HS-27A (cell line): ENCODE measurements at regions not wholly inside any gene's neighbourhood (a gene's known extent, or its start where the extent isn't known, plus 50 kb on each side); places are given as distances from the start of the nearest gene placed in this dataset.
"Not testable (repeated sequence)": the region's sequence is repeated elsewhere in the genome, so short reads cannot be mapped to it uniquely, and the experiment has no call there.

ENCODE experiments used
- DNase-seq: peaks from one replicate; pipeline ENCODE4 v3.0.0-alpha.2; 2012; ENCODE audit warnings: low read depth, missing footprints

DNA sequence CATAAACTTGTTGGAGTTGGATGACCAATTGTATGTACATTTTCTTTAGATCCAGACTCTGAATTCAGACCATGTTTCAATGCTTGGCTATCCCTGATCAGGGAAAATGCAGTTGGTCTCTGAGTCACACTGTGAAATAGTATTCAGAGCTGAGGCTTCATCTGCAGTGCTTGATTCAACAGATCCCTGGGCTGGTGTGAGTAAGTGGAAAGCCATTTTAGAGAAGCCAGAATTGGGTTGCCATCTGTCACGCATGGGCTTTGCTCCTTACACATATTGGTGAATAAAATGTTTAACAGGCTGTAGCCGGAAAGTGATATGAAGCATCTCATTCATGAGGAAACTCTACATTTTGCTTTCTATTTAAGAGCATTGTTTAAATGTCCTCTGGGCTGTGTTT lies 50.0 kb upstream of the ACYP2 start:
- DNase-seq, result peak; percentile 65

DNA sequence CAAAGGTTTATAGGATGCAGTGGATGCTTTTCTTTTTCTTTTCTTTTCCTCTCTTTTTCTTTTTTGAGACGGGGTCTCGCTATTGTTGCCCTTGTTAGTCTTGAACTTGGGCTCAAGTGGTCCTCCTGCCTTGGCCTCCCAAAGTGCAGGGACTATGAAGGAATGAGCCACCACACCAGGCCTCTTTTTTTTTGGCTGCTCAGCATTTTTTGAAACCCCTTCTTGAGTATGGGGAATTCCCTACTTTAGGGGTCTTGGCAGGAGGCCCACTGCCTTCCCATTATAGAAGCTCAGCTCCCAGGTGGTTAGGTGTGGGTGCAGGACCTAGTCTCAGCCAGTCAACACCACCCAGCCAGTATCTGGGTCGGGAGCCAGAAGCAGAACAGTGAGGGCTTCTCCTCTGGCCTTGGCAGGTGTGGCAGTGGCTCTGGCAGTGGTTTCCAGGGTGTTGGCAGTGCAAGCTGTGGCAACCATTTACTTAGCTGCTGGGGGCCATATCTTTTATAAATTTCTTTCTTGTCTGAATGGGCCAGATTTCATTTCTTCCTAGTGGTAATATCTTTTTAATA lies 51.4 kb upstream of the ACYP2 start:
- no peak for DNase-seq

DNA sequence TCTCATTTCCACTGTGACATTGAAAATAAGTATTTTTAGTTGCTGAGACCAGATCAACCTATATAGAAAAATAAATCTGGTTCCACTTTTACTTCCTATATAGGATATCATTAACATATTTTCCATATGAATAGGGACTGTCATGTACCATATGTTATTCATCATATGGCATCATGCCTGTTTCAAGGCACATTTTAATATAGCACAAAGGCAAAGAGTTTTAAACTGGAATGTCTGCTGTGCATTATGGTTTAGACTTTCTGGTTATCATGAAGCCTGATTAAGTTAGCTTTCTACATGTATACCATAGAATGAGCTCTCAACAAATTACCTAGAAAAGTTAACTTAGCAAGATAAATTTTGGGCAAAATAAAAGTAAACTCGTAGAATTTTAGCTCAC lies 53.0 kb upstream of the ACYP2 start:
- no peak for DNase-seq

DNA sequence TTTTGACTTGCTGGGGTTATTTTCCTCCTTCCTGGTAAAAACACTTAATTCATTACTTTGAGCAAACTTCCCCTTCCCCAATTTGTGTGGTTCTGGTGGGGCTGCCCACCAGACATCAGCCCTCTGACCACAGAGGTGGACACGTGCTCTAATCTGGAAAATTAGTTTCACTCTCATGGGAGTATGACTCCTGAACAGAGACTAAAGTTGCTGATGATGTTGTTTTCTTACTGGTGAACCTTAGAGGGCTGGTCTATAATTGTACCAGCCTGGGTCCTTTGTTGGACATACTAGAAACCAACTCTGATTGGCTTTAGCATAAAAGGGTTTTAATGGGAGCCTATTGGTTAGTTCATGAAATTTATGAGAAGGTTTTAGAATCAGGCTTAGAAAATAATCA lies 54.1 kb upstream of the ACYP2 start:
- DNase-seq, result no peak

- DNase-seq, result no peak
Observed at GRCh38 chr2:54059986-54060385, 55.4 kb upstream of the ACYP2 start.

- no peak for DNase-seq
Observed at GRCh38 chr2:54059504-54059903, 55.9 kb upstream of the ACYP2 start.

DNA sequence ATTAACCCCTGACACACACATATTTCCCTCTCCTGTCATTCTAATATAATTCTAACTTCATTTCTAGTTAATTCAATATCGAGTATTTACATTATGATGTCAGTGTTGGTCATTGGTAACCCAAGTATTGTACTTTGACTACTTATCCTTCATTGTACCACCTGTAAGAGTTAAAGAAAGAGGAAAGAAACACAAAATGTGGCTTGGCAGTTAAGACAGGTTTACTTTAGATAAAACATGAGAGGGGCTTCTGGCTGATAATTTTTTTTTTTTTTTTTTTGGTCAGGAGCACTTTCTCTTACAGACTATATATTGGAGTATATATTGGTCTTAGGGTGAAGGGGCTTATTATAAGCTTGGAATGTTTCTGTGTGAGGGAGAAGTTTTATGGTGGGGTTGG lies 57.0 kb upstream of the ACYP2 start:
- no peak for DNase-seq

DNA sequence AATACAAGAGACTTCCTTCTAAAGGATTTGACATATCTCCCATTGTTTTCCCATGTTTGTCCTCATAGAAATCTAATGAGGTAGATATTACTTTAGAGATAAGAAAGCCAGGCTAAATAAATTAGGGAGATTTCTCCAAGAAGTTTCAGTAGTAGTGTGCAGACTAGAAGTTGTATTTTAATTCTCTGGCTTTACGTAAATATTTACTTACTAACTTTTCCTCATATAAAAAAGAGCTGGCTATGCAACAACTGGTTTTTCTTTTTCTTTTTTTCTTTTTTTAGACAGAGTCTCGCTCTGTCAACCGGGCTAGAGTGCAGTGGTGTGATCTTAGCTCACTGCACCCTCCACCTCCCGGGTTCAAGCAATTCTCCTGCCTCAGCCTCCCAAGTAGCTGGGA lies 60.6 kb upstream of the ACYP2 start:
- DNase-seq, result no peak

GRCh38 chr2:54054271-54054670 lies 61.1 kb upstream of the ACYP2 start:
- no peak for DNase-seq

DNA sequence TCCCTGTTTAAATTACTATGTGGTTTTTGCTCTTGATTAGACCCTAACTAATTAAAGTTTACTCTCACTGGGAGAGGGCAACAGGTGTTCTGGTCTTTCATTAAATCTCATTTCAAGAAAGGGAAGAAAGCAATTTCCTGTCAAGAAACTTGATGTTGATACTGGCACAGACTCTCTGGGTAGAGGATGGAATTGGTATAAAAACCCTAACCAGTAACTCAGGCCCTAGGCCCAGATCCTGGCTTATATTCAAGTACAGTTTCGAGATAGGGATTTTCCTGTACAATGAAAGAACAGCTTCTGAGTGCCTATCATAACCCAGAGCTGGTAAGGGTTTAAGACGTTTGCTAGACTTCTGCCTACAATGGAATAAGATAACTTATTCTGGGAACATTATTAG lies 61.6 kb upstream of the ACYP2 start:
- DNase-seq, result no peak

GRCh38 chr2:54052825-54053718 lies 62.3 kb upstream of the ACYP2 start:
- DNase-seq, result no peak

DNA sequence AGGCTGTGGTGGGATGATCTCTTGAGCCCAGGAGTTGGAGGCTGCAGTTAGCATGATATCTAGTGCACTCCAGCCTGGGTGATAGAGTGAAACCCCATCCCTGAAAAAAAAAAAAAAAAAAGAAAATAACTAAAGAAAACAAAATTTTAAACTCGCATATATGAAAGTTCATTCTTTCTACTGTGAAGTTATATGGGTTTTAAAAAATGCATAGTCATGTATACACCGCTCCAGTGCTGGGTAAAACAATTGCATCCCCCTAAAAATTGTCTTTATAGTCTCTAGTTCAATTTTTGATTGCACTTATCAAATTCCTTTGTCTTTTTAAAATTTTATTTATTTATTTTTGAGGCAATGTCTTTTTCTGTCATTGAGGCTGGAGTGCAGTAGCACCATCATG lies 65.0 kb upstream of the ACYP2 start:
- no peak for DNase-seq

- no peak for DNase-seq
Observed at GRCh38 chr2:54049365-54049764, 66.0 kb upstream of the ACYP2 start.

DNA sequence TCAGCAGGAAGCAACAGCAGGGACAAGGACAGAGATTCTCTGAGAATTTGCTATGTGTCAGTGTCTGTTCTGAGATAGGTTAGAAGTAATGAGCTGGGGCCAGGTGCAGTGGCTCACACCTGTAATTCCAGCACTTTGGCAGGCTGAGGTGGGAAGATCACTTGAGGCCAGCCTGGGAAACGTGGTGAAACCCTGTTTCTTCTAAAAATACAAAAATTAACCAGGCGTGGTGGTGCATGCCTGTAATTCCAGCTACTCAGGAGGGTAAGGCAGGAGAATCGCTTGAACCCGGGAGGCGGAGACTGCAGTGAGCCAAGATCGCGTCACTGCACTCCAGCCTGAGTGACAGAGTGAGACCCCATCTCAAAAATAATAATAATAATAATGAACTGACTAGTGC lies 66.5 kb upstream of the ACYP2 start:
- not testable (repeated sequence) for DNase-seq

GRCh38 chr2:54048117-54048785 lies 67.2 kb upstream of the ACYP2 start:
- no peak for DNase-seq

- DNase-seq, result no peak
Observed at GRCh38 chr2:54047658-54048057, 67.8 kb upstream of the ACYP2 start.

DNA sequence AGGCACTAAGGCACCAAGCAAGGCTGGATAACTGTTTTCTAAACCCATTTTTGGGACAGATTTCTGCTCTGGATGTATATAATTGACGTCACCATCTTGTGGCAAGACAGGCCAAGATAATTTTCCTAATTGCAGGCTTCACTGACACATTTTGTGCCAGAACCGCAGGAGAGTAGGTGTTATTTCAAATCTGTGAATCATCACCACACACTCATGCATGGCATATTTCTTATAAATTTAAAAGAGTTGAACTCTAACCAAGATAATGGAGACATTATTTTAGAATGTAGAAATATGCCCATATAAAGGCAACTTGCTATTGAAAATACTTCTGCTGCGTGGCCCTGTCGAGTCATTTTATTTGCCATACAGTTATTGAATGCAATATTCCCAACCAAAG lies 68.3 kb upstream of the ACYP2 start:
- DNase-seq, result peak; percentile 49

GRCh38 chr2:54042897-54043620 lies 72.3 kb upstream of the PSME4 start:
- no peak for DNase-seq

DNA sequence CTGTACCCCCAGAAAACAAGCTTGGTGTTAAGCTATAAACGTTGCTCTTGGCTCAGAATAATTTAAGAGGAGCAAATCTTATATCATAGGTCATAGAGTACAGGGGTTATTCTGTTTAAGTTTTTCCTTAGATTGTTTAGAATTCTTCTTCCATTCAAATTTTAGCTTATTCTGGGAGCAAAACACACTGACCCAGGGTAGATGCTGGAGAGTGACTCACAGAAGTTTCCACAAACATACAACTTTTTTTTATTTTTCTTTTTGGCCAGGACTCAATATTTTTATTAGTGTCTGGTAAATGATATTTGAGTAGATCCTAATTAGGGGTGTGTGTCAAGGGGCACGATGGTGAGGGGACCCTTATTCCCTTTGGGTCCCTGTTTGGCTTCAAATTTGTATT lies 71.5 kb upstream of the PSME4 start:
- no peak for DNase-seq

DNA sequence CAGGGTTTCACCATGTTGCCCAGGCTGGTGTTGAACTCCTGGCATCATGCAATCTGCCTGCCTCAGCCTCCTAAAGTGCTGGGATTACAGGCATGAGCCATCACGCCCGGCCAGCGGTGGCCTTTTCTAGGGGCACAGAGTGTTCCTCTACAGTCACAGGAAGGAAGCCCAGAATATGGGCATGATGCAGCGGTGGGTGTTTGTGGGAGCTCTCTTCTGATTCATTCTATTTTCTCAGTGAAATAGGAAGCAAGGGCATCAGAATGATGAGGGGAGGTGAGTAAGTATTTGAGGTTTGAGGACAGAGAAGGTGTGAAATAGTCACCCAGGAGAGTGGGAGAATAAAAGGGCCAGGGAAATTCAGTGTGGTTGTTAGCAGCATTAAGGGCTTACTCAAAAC lies 70.3 kb upstream of the PSME4 start:
- DNase-seq, result no peak

GRCh38 chr2:54040685-54041084 lies 69.9 kb upstream of the PSME4 start:
- DNase-seq, result no peak

DNA sequence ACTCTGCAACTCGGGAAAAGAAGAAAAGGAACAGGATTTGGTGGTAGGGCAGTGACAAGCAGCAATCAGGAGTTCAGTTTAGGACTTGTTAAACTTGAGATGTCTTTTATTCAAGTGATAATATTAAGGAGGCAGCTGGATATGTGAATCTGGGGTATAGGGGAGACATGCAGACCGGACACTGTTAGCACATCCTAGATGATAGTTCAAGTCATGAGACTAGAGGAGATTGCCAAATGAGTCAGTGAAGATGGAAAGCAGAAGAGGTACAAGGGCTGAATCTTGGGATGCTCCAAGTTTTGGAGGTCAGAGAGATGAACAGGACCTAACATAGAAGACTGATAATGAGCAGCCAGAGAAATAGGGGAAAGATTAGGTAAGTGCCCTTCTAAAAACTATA lies 69.5 kb upstream of the PSME4 start:
- no peak for DNase-seq

DNA sequence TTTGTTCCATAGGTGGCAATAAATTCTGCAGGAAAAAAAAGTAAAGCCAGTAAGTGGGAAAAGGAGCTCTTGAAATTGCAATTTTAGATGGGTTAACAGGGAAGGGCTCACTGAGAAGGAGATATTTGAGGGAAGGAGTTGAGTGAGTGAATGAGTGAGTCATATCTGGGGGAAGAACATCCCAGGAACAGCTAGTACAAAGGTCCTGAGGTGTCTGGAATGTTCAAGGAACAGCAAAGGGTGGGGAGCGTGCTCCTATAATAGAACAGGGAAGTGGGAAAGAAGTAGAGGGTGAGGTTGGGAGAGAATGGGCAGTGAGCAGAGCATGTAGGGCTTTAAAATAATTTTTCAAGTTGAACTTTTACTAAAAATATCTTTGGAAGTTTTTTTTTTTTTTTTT lies 68.0 kb upstream of the PSME4 start:
- no peak for DNase-seq
